ENCODE measurements at regions not wholly inside any gene's neighbourhood (a gene's known extent, or its start where the extent isn't known, plus 50 kb on each side); places are given as distances from the start of the nearest gene placed in this dataset.

DNA sequence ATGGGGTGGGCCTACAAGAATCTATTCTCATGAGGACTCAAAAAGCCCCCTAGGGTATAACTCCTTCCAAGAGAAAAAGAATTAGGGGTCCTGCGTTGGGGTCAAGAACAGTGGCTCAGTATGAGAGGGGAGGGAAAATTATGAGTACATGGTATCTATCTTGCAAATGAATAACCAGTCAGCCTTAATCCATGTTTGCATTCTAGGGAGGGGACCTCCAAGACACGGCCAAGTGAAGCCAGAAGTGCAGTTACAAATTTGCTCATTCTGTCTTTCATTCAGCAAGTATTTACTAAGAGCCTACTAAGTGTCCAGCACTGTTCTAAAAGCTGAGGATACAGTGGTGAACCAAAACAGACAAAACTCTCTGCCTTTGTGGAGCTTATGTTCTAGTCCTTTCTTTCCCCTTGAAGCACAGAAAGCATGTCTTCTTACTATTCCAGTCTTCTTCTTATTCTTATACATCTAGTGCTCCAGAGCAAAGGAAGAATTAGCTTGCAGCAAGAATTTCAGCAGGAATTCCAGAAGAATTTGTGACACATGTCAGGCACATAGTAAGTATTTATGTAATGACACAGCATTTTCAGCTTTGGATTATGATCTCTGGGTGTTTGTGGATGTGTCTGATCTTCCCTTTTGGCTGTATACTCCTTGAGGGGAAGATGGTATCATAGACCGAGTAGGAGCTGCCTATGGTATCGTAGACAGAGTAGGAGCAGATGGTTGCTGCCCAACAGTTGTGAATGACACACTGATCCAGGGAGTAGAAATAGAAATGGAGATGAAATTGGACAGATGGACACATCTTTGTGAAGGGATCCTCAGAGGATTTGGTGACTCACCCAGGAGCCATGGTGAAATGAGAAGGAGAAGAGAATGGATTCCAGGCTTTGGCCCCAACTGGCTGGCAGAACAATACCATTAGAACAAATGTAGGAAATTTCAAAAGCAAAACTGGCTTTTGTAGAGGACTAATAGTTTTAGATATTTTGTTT is 75.9 kb downstream of the COQ2 start:
- no peaks in the 10 kb centered on the region for H3K9me3 ChIP-seq (ENCODE audit: insufficient read depth, low read depth, low read length)
- no peaks in the 10 kb centered on the region for H3K79me2 ChIP-seq (ENCODE audit: insufficient read depth, low read length)
- no peaks in the 10 kb centered on the region for H3K27me3 ChIP-seq (ENCODE audit: insufficient read depth, low read length, poor library complexity, severe bottlenecking)
- H3K9me2 ChIP-seq (replicated peaks; ENCODE audit: low read depth, low read length) = no peaks in the 10 kb centered on the region
- no peak overlapping the region for H3K4me2 ChIP-seq (ENCODE audit: low read depth, low read length, poor library complexity, severe bottlenecking)
- no peak overlapping the region for H3K4me3 ChIP-seq (ENCODE audit: low read length, poor library complexity, severe bottlenecking)
- no peak overlapping the region for H3K9ac ChIP-seq (ENCODE audit: low read depth, low read length, poor library complexity, severe bottlenecking)
- TF ChIP-seq EZH2phosphoT487 (IDR thresholded peaks at IDR 0.05; ENCODE audit: borderline replicate concordance) = no peak
- TF ChIP-seq, protein P1, sequence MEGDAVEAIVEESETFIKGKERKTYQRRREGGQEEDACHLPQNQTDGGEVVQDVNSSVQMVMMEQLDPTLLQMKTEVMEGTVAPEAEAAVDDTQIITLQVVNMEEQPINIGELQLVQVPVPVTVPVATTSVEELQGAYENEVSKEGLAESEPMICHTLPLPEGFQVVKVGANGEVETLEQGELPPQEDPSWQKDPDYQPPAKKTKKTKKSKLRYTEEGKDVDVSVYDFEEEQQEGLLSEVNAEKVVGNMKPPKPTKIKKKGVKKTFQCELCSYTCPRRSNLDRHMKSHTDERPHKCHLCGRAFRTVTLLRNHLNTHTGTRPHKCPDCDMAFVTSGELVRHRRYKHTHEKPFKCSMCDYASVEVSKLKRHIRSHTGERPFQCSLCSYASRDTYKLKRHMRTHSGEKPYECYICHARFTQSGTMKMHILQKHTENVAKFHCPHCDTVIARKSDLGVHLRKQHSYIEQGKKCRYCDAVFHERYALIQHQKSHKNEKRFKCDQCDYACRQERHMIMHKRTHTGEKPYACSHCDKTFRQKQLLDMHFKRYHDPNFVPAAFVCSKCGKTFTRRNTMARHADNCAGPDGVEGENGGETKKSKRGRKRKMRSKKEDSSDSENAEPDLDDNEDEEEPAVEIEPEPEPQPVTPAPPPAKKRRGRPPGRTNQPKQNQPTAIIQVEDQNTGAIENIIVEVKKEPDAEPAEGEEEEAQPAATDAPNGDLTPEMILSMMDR (conservative IDR thresholded peaks at IDR 0.05; ENCODE audit: low read length) = no peak
- no peaks in the 10 kb centered on the region for H3F3A ChIP-seq (ENCODE audit: low read depth)
- no peak overlapping the region for H2AFZ ChIP-seq (ENCODE audit: low read length)
- no peaks in the 10 kb centered on the region for H3K4me1 ChIP-seq (ENCODE audit: insufficient read depth, low read length, poor library complexity, severe bottlenecking)
- H4K20me1 ChIP-seq (ENCODE audit: insufficient read depth, low read length, poor library complexity, severe bottlenecking) = no peaks in the 10 kb centered on the region
- H3K36me3 ChIP-seq (ENCODE audit: insufficient read depth, low read length) = no peaks in the 10 kb centered on the region

DNA sequence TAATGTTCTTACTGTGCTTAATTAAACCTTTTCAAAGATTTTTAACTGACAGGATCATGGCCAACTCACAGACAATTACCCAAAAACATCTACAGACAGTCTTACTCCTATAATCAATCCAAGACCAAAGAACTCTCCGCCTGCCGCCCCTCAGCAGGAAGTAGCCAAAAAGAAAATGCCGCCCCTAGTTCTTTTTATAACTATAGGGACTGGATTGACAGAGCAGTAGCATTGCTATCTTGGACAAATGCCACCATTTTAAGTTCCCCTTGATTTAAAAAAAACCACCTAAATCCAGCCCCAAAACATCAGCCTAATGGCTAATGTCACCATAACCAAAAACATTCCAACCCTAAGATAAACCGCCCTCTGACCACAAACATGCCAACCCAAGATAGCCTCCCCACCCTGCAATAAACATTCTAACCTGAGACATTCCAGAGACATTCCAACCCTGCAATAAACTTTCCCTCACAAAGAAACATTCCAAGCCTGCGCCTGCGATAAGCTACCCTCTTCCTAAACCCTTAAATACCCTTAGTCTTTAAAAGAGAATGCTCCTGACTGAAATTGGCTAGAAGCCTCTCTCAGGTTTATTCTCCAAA is 77.0 kb downstream of the COQ2 start:
- Histone ChIP-seq H3K9me3 (ENCODE audit: insufficient read depth, low read depth, low read length) (no peaks in the 10 kb centered on the region), H3K79me2 (ENCODE audit: insufficient read depth, low read length) (no peaks in the 10 kb centered on the region), H2AFZ (ENCODE audit: low read length) (no peak overlapping the region), H3K4me2 (ENCODE audit: low read depth, low read length, poor library complexity, severe bottlenecking) (no peak overlapping the region), H3K4me3 (ENCODE audit: low read length, poor library complexity, severe bottlenecking) (no peak overlapping the region), H3F3A (ENCODE audit: low read depth) (no peaks in the 10 kb centered on the region), H3K4me1 (ENCODE audit: insufficient read depth, low read length, poor library complexity, severe bottlenecking) (no peaks in the 10 kb centered on the region), H3K36me3 (ENCODE audit: insufficient read depth, low read length) (no peaks in the 10 kb centered on the region), H3K9ac (ENCODE audit: low read depth, low read length, poor library complexity, severe bottlenecking) (no peak overlapping the region), H4K20me1 (ENCODE audit: insufficient read depth, low read length, poor library complexity, severe bottlenecking) (no peaks in the 10 kb centered on the region), H3K27me3 (ENCODE audit: insufficient read depth, low read length, poor library complexity, severe bottlenecking) (no peaks in the 10 kb centered on the region), H3K9me2 (replicated peaks; ENCODE audit: low read depth, low read length) (no peaks in the 10 kb centered on the region)
- TF ChIP-seq, protein P1 (conservative IDR thresholded peaks at IDR 0.05; ENCODE audit: low read length) = no peak
- TF ChIP-seq EZH2phosphoT487 (IDR thresholded peaks at IDR 0.05; ENCODE audit: borderline replicate concordance) = no peak

DNA sequence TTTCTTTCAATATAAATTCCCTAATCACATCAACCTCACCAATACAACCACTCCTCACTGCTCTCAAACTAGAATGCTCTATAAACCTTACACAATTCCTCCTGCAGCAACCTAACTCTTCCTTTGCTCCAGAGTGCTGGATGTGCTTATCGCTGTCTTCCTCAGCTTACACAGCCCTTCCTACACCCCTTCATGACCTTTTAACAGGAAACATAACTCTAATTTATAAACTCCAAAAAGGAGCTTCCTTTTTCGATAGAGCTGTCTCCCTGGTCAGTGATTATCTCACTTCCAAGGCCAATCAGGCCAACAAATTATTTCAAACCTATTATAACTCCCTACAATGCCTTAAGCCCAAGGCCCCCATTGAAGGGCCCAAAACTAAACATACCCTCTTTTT is 78.8 kb downstream of the COQ2 start:
- Histone ChIP-seq H3K9me3 (ENCODE audit: insufficient read depth, low read depth, low read length) (no peaks in the 10 kb centered on the region), H3K79me2 (ENCODE audit: insufficient read depth, low read length) (no peaks in the 10 kb centered on the region), H2AFZ (ENCODE audit: low read length) (no peak overlapping the region), H3K36me3 (ENCODE audit: insufficient read depth, low read length) (no peaks in the 10 kb centered on the region), H3K4me2 (ENCODE audit: low read depth, low read length, poor library complexity, severe bottlenecking) (no peak overlapping the region), H3K9ac (ENCODE audit: low read depth, low read length, poor library complexity, severe bottlenecking) (no peak overlapping the region), H3F3A (ENCODE audit: low read depth) (no peaks in the 10 kb centered on the region), H3K4me1 (ENCODE audit: insufficient read depth, low read length, poor library complexity, severe bottlenecking) (no peaks in the 10 kb centered on the region), H4K20me1 (ENCODE audit: insufficient read depth, low read length, poor library complexity, severe bottlenecking) (no peaks in the 10 kb centered on the region), H3K9me2 (replicated peaks; ENCODE audit: low read depth, low read length) (no peaks in the 10 kb centered on the region), H3K27me3 (ENCODE audit: insufficient read depth, low read length, poor library complexity, severe bottlenecking) (no peaks in the 10 kb centered on the region), H3K4me3 (ENCODE audit: low read length, poor library complexity, severe bottlenecking) (no peak overlapping the region)
- TF ChIP-seq, protein P1 (conservative IDR thresholded peaks at IDR 0.05; ENCODE audit: low read length) = no peak
- TF ChIP-seq EZH2phosphoT487 (IDR thresholded peaks at IDR 0.05; ENCODE audit: borderline replicate concordance) = no peak

Measured in Loucy (cell line).